ENCODE measurements at regions not wholly inside any gene's neighbourhood (a gene's known extent, or its start where the extent isn't known, plus 50 kb on each side); places are given as distances from the start of the nearest gene placed in this dataset.
"Not testable (repeated sequence)": the region's sequence is repeated elsewhere in the genome, so short reads cannot be mapped to it uniquely, and the experiment has no call there.

- DNase-seq (ENCODE audit: low spot score): no peak
- intact Hi-C loops (cut with DNase I): no loop called here
Measured at GRCh38 chr6:144753023-144753705, 468.0 kb downstream of the UTRN start.

DNA sequence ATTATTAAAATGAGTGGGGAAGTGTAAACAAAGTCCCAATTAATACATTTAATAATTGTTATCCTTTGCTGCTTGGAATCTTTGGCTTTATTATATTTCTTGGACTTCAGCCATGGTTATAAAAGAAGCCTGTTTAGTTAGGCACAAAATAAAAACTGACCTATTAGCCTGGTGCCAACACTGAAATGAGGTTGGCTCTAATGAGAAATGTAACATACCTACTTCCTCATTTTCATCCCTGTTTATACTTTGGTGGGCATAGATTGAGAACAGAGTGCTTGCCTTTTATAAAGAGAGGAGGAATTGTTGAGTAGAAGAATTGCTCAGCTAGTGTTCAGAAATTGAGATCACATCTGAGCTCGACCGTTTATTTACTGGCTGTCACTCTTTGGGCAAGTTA lies 471.3 kb downstream of the UTRN start:
- no peak for DNase-seq (ENCODE audit: low spot score)
- intact Hi-C loops (cut with DNase I): no loop called here

GRCh38 chr6:144757299-144757698 lies 472.2 kb downstream of the UTRN start:
- no peak for DNase-seq (ENCODE audit: low spot score)
- intact Hi-C loops (cut with DNase I): no loop called here

- DNase-seq (ENCODE audit: low spot score): no peak
- intact Hi-C loops (cut with DNase I): no loop called here
Measured at GRCh38 chr6:144757730-144758129, 472.6 kb downstream of the UTRN start.

- no peak for DNase-seq (ENCODE audit: low spot score)
- intact Hi-C loops (cut with DNase I): no loop called here
Measured at GRCh38 chr6:144758602-144759001, 473.5 kb downstream of the UTRN start.

DNA sequence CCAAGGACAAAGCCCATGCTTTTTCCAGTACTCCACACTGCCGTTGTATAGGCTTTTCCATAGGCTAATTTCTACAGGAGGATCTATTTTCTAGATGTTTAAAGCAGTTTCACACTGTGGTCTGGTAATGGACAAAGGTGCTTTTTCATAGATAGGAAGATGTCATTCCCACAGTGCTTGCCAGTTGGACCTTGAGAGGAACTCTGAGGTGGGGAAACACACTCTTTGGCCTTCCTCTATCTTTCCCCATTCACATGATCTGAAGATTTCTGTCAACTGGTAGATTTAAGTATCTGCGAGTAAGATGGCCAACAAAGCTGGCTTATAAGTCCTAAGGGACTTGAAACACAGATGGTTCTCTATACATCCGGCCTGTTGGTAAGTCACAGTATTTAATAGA lies 477.3 kb downstream of the UTRN start:
- intact Hi-C loops (cut with DNase I): no loop called here
- no peak for DNase-seq (ENCODE audit: low spot score)

DNA sequence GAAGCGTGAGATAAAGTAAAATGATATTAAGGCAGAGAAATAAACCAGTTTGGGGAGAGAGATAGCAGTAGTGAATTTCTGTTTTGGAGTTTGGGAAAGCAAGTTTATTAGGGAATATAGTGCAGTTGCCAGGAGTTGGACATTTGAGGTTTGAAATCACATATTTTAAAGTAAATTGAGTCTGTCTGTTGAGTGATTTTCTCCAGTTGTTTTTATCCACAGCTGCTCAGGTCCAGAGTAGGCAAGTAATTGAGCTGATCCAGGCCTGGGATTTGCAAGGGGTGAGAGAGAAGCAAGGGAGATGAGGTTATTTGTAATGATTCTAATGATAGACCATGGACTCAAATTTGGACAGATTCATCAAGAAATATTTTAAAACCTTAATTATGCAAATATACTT lies 481.9 kb downstream of the UTRN start:
- intact Hi-C loops (cut with DNase I): no loop called here
- DNase-seq (ENCODE audit: low spot score): no peak

- no peak for DNase-seq (ENCODE audit: low spot score)
- intact Hi-C loops (cut with DNase I): no loop called here
Measured at GRCh38 chr6:144768551-144769075, 483.5 kb downstream of the UTRN start.

DNA sequence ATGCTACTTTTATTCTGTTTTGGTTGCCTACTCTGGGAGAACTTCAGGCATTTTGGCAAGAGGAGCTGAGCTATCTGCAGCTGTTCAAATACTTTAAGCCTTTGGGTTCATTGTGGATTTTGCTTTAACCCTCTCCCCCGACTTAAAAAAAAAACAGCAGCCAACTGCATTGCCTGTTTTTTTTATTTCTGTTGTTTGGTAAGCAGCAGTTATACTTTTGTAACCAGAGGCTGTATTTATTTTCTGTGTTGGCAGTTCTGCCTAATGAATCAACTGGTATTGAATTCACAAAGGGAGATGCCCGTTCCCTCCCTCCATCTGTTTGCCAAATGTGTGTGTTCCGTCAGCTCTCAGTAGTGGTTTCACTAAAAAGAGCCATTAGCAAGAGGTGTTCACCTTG lies 484.0 kb downstream of the UTRN start:
- no peak for DNase-seq (ENCODE audit: low spot score)
- intact Hi-C loops (cut with DNase I): no loop called here

- no peak for DNase-seq (ENCODE audit: low spot score)
- intact Hi-C loops (cut with DNase I): no loop called here
Measured at GRCh38 chr6:144776031-144776819, 491.1 kb downstream of the UTRN start.

DNA sequence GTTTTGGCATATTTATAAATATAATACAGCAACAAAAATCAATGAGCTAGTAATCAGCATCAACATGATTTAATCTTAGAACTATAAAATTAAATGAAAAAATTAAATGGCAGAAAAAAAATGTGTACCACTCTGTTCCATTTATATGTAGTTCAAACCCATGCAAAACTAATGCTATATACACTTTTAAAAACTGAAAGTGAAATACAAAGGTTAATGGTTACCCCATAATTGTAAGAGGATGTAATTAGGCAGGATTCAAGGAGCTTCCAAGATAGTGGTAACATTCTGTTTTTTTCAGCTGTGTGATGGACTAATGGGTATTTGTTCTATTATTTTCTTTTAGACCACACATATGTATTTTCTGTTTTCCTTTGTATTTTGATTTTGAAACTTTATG lies 492.1 kb downstream of the UTRN start:
- intact Hi-C loops (cut with DNase I): no loop called here
- no peak for DNase-seq (ENCODE audit: low spot score)

DNA sequence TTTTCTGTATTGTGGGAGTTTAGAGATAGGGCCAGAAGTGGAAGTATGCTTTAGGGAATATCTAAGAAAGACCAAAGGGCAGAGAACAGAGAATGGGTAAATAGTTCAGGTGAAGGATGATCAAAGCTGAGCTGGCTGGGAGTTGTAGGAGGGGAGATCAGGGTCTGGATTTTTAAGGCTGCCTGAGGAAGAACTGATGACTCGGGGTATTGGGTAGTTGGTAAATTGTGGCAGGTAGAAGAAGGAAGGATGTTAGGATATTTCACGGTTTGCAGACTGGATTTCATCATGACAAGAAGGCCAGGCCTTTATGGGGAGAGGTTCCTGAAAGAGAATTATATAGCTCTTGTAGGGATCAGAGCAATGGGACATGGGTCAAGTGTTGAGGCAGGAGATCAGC lies 492.9 kb downstream of the UTRN start:
- intact Hi-C loops (cut with DNase I): no loop called here
- DNase-seq (ENCODE audit: low spot score): no peak

GRCh38 chr6:144778773-144779492 lies 493.8 kb downstream of the UTRN start:
- intact Hi-C loops (cut with DNase I): no loop called here

DNA sequence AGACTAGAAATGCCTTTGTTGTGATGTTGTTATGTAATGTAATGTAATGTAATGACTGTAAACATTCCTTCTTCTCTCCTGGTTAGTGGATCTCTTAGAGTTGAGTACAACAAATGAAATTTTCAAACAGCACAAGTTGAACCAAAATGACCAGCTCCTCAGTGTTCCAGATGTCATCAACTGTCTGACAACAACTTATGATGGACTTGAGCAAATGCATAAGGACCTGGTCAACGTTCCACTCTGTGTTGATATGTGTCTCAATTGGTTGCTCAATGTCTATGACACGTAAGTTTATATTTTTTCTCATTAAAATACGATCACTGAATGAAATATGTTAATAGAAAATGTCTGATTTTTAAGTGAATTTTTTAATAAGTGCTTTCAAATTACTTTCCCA lies 496.7 kb downstream of the UTRN start:
- intact Hi-C loops (cut with DNase I): no loop called here
- no peak for DNase-seq (ENCODE audit: low spot score)

More at GRCh38 chr6:144778773-144779492, 493.8 kb downstream of the UTRN start:
- DNase-seq (ENCODE audit: low spot score): no peak

- intact Hi-C loops (cut with DNase I): no loop called here
- no peak for DNase-seq (ENCODE audit: low spot score)
Measured at GRCh38 chr6:144782634-144783033, 497.5 kb downstream of the UTRN start.

DNA sequence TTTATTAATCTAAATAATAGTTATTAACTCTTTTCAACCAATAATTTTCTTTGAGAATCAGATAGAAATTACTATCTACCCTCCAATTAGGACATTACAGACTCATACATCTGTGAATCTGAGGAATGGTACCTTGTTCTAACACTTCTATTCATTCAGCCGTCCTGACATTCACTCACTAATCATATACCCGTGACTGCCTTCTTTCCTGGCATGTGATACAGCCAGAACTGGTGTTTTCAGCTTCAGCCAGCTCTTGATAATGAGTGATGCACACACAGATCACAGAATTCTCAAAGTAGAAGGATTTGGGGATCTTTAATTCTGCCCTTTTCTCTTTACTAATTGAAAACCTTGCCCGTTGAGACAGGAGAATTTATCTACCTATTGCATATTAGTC lies 499.9 kb downstream of the UTRN start:
- DNase-seq (ENCODE audit: low spot score): no peak
- intact Hi-C loops (cut with DNase I): no loop called here

DNA sequence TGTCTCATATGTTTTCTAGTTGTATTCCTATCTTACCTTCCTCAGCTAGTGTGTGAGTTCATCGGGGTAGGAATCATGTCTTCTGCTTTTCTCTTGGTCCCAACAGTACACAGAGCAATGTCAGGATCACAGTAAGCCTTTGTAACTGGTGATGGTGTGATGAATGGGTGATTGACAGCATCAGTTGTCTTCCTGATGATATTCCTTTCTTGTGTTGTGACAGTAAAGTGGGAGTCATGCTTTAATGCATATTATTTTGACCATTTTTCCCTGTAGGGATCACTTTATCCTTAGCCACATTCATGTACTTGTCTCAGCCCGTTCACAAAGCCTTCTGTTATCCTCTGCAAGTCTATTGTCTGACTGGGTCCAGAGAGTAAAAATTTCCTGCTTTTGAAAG lies 501.7 kb downstream of the UTRN start:
- intact Hi-C loops (cut with DNase I): no loop called here
- no peak for DNase-seq (ENCODE audit: low spot score)

DNA sequence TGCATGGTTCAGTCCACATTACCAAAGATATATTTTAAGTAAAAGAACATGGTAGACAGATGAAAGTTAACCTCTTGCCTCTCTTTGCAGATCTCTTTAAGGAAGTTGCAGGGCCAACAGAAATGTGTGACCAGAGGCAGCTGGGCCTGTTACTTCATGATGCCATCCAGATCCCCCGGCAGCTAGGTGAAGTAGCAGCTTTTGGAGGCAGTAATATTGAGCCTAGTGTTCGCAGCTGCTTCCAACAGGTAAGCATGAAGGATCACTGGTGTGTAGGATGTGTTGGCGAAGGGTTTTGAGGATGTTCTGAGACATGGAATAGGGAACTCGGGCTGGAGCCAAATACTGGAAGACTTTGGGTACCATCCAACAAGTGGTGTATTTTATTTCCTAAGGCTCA lies 508.6 kb downstream of the UTRN start:
- DNase-seq (ENCODE audit: low spot score): no peak
- intact Hi-C loops (cut with DNase I): no loop called here

DNA sequence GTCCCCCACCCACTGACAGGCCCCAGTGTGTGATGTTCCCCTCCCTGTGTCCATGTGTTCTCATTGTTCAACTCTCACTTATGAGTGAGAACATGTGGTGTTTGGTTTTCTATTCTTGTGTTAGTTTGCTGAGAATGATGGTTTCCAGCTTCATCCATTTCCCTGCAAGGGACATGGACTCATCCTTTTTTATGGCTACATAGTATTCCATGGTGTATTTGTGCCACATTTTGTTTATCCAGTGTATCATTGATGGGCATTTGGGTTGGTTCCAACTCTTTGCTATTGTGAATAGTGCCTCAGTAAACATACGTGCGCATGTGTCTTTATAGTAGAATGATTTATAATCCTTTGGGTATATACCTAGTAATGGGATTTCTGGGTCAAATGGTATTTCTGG lies 509.9 kb downstream of the UTRN start:
- DNase-seq (ENCODE audit: low spot score); intact Hi-C loops (cut with DNase I): not testable (repeated sequence)

- intact Hi-C loops (cut with DNase I): no loop called here
Measured at GRCh38 chr6:144796070-144796469, 510.9 kb downstream of the UTRN start.

More at GRCh38 chr6:144796070-144796469, 510.9 kb downstream of the UTRN start:
- DNase-seq (ENCODE audit: low spot score): no peak
